Subcutaneous abdominal adipose tissue (tissue), 5 donors: ENCODE measurements at regions not wholly inside any gene's neighbourhood (a gene's known extent, or its start where the extent isn't known, plus 50 kb on each side); places are given as distances from the start of the nearest gene placed in this dataset.
"Not testable (repeated sequence)": the region's sequence is repeated elsewhere in the genome, so short reads cannot be mapped to it uniquely, and the experiment has no call there.

Source experiments
- H3K27ac ChIP-seq: one replicate; pipeline ENCODE4 v1.7.0; 2013; ENCODE audit warnings: low read depth, mild to moderate bottlenecking, inconsistent platforms, low read length, moderate library complexity
- H3K27me3 ChIP-seq, 5 donors: one replicate each; pipeline ENCODE4 v1.7.0; 2013; ENCODE audit warnings: low read length in 5 of 5, inconsistent platforms in 1 of 5; ENCODE audit not compliant: control insufficient read depth in 5 of 5, insufficient read depth in 4 of 5
- H3K36me3 ChIP-seq, 5 donors: one replicate each; pipeline ENCODE4 v1.7.0; 2013; ENCODE audit warnings: low read length in 5 of 5; ENCODE audit not compliant: control insufficient read depth in 5 of 5, insufficient read depth in 5 of 5
- H3K4me1 ChIP-seq, 5 donors: one replicate each; pipeline ENCODE4 v1.7.0; 2013; ENCODE audit warnings: low read length in 5 of 5, mild to moderate bottlenecking in 3 of 5, moderate library complexity in 1 of 5; ENCODE audit not compliant: control insufficient read depth in 5 of 5, insufficient read depth in 5 of 5
- H3K4me3 ChIP-seq, 5 donors: one replicate each; pipeline ENCODE4 v1.7.0; 2013; ENCODE audit warnings: low read length in 5 of 5, low read depth in 1 of 5
- H3K9ac ChIP-seq, 5 donors: one replicate each; pipeline ENCODE4 v1.7.0; 2013; ENCODE audit warnings: low read length in 5 of 5, mild to moderate bottlenecking in 4 of 5, moderate library complexity in 3 of 5
- H3K9me3 ChIP-seq, 5 donors: one replicate each; pipeline ENCODE4 v1.7.0; 2013; ENCODE audit warnings: low read length in 5 of 5; ENCODE audit not compliant: control insufficient read depth in 5 of 5
- donor health status: healthy.
- donor health status: healthy.
- donor health status: healthy.
- donor health status: healthy.
- donor health status: healthy.

- Histone ChIP-seq H3K36me3 (no peaks in the 10 kb centered on the region), H3K9ac (no peak overlapping the region), H3K27ac (no peak overlapping the region), H3K27me3 (no peaks in the 10 kb centered on the region), H3K9me3 (no peaks in the 10 kb centered on the region), H3K4me3 (no peak overlapping the region), H3K4me1 (peaks cover 0 to 5% (median 0%) of the 10 kb centered on the region in 5 donors)
Observed at GRCh38 chr7:24444666-24445440, 128.4 kb upstream of the PALS2 start.

GRCh38 chr7:24448038-24448437, 125.2 kb upstream of the PALS2 start:
- Histone ChIP-seq H3K27ac (no peak overlapping the region), H3K4me3 (no peak overlapping the region), H3K4me1 (no peaks in the 10 kb centered on the region), H3K36me3 (no peaks in the 10 kb centered on the region), H3K27me3 (no peaks in the 10 kb centered on the region), H3K9me3 (no peaks in the 10 kb centered on the region), H3K9ac (no peak overlapping the region)

- not testable (repeated sequence) for H3K4me3 ChIP-seq, H3K9me3 ChIP-seq, H3K9ac ChIP-seq, H3K36me3 ChIP-seq, H3K27me3 ChIP-seq, H3K27ac ChIP-seq, H3K4me1 ChIP-seq
Observed at GRCh38 chr7:24449416-24449815, 123.8 kb upstream of the PALS2 start.

GRCh38 chr7:24455813-24456525, 117.3 kb upstream of the PALS2 start:
- H3K4me1 ChIP-seq, result peaks cover 0 to 21% (median 17%) of the 10 kb centered on the region in 5 donors

DNA sequence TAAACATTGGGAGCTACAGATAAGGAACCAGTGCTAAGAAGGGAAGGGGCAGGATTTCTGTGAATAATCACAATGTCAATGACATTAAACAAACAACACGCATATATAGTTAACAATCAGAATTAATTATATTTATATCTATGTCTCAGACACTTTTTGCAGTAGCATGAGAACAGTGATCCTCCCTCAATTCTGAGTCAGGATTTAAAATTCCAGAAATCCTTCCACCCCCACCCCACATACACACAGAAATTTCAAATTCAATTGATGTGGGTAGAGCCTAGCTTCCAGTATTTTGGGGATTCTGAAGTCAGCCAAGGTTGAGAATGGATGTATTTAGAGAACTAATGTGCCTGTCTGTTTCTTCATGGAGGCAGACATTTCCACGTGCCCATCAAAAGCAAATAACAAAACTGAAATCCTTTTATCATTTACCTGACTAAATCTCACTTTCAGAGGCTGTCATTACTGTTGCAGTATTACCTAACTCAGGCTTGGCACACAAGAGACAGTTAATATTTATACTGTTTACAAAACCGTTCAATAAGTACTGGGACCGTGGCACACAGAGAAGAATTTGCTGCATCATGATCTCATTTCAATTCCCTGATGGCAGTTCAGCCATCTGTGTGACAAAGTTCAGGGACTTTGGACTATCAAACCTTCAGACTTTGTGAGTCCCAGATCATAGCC, 116.6 kb upstream of the PALS2 start:
- Histone ChIP-seq H3K9me3 (no peaks in the 10 kb centered on the region), H3K4me3 (peak overlapping the region in 1 of 5 donors; percentile 11), H3K9ac (no peak overlapping the region), H3K27ac (no peak overlapping the region), H3K4me1 (peaks cover 0 to 21% (median 17%) of the 10 kb centered on the region in 5 donors), H3K36me3 (no peaks in the 10 kb centered on the region), H3K27me3 (no peaks in the 10 kb centered on the region)

More at GRCh38 chr7:24455813-24456525, 117.3 kb upstream of the PALS2 start:
- H3K27me3 ChIP-seq, result no peaks in the 10 kb centered on the region
- H3K4me3 ChIP-seq, result no peak overlapping the region
- H3K9me3 ChIP-seq, result no peaks in the 10 kb centered on the region
- no peak overlapping the region for H3K27ac ChIP-seq
- H3K36me3 ChIP-seq, result no peaks in the 10 kb centered on the region
- H3K9ac ChIP-seq, result no peak overlapping the region

DNA sequence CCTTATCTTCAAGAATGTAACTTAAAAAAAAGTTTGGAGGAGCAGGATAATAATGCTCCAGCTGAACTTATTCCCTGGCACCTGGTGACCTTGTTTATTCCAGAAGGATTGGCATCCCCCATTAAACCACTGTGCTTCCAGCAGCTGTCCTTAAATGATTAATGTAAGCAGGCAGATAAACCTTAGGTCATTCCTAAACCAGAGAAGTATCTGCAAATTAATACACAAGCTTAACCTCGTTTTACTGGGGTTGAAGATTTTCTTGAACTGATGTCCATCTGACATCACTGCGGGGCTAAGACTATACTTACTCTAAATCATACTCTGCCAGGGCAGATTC, 116.1 kb upstream of the PALS2 start:
- no peak overlapping the region for H3K27ac ChIP-seq

DNA sequence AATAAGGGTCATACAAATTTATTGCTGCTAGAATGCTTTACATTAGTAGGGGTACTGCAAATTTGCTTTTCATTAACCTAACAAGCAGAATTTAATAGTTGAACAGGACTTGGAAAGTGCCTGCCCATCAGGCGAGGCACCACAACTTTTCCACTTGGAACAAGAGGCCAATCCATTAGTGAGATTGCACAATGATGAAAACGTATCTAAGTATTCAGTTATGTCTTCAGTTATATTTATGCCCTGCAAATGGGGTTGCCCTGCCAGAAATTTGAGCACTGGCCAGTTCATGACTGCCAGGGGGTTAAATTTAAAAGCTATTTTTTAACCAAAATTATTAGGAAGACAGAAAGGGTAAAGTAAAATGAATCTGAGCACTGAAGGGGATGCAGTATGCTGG, 111.1 kb upstream of the PALS2 start:
- Histone ChIP-seq H3K4me3 (no peak overlapping the region), H3K9ac (no peak overlapping the region), H3K4me1 (peaks cover 0 to 5% (median 4%) of the 10 kb centered on the region in 5 donors), H3K36me3 (no peaks in the 10 kb centered on the region), H3K9me3 (no peaks in the 10 kb centered on the region), H3K27me3 (no peaks in the 10 kb centered on the region), H3K27ac (no peak overlapping the region)

More for the DNA sequence above, 116.1 kb upstream of the PALS2 start:
- Histone ChIP-seq H3K9ac (no peak overlapping the region), H3K27me3 (no peaks in the 10 kb centered on the region), H3K4me1 (peaks cover 0 to 21% (median 17%) of the 10 kb centered on the region in 5 donors), H3K4me3 (peak overlapping the region in 1 of 5 donors; percentile 11), H3K36me3 (no peaks in the 10 kb centered on the region), H3K9me3 (no peaks in the 10 kb centered on the region)

DNA sequence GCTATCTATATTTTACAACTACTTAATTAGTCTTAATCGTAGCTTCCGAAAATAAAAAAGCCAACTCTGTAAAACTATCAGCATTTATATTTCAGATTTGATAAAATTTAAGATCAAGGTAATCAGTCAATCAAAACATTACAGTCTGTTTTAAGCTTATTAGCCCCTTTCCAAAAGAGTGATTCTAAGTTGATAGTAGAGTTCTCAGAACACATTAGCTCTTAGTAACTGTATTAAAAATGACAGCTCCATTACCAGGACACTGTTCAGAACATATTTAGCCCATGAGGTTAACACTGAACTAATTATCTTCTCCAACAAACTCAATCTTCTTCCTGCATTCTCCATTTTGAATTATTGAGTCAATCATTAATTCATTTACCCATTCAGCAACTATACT, 110.3 kb upstream of the PALS2 start:
- Histone ChIP-seq H3K9me3 (no peaks in the 10 kb centered on the region), H3K9ac (no peak overlapping the region), H3K27me3 (no peaks in the 10 kb centered on the region), H3K4me1 (no peaks in the 10 kb centered on the region), H3K27ac (no peak overlapping the region), H3K4me3 (no peak overlapping the region), H3K36me3 (no peaks in the 10 kb centered on the region)

GRCh38 chr7:24463474-24463873, 109.8 kb upstream of the PALS2 start:
- H3K36me3 ChIP-seq, result no peaks in the 10 kb centered on the region
- H3K9me3 ChIP-seq, result no peaks in the 10 kb centered on the region
- H3K4me1 ChIP-seq, result no peaks in the 10 kb centered on the region
- H3K27ac ChIP-seq, result no peak overlapping the region
- H3K9ac ChIP-seq, result no peak overlapping the region
- H3K4me3 ChIP-seq, result no peak overlapping the region
- no peaks in the 10 kb centered on the region for H3K27me3 ChIP-seq

DNA sequence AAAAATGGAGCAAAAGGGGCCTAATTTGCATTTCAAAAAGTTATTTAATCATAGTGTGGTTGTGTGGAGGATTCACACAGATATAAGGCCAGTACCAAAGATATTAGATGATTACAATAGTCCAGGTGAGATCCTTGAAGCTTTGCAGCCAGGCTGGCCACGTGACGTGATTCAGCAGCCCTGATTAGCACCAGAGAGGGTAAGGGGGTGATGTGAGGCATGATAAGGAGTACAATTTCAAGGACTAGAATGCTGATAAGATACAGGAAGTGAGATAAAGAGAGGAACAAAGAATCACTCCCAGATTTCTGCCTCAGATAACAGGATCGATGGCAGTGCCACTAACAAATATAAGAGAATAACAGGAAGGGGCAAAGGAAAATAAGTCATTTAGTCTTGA, 108.4 kb upstream of the PALS2 start:
- no peak overlapping the region for H3K27ac ChIP-seq
- no peaks in the 10 kb centered on the region for H3K27me3 ChIP-seq
- no peaks in the 10 kb centered on the region for H3K9me3 ChIP-seq
- H3K9ac ChIP-seq, result no peak overlapping the region
- H3K36me3 ChIP-seq, result no peaks in the 10 kb centered on the region
- no peak overlapping the region for H3K4me3 ChIP-seq
- H3K4me1 ChIP-seq, result no peaks in the 10 kb centered on the region
